H9 (cell line): ENCODE measurements at regions not wholly inside any gene's neighbourhood (a gene's known extent, or its start where the extent isn't known, plus 50 kb on each side); places are given as distances from the start of the nearest gene placed in this dataset.

Experiments used
- DNase-seq: peaks from one replicate; pipeline ENCODE4 v3.0.0-alpha.2; 2017
- H2AFZ ChIP-seq: one replicate; pipeline ENCODE4 v1.6.1; 2013; ENCODE audit warnings: mild to moderate bottlenecking, low read length, control low read depth, moderate library complexity
- H2AK5ac ChIP-seq: 2 replicates; pipeline ENCODE4 v1.6.1; 2013; ENCODE audit warnings: low read length, control low read depth, mixed read lengths; ENCODE audit not compliant: insufficient read length
- H2BK120ac ChIP-seq: one replicate; pipeline ENCODE4 v1.6.1; 2013; ENCODE audit warnings: low read depth, mild to moderate bottlenecking, low read length, control low read depth, inconsistent platforms; ENCODE audit not compliant: poor library complexity, severe bottlenecking
- H2BK12ac ChIP-seq: 2 replicates; pipeline ENCODE4 v1.6.1; 2013; ENCODE audit warnings: low read length, control low read depth, mixed read lengths, low read depth; ENCODE audit not compliant: insufficient read length
- H2BK15ac ChIP-seq: 2 replicates; pipeline ENCODE4 v1.6.1; 2013; ENCODE audit warnings: low read depth, low read length, control low read depth
- H2BK20ac ChIP-seq: one replicate; pipeline ENCODE4 v1.6.1; 2013; ENCODE audit warnings: low read depth, mild to moderate bottlenecking, low read length, control low read depth, inconsistent platforms; ENCODE audit not compliant: poor library complexity, severe bottlenecking
- H2BK5ac ChIP-seq: 2 replicates; pipeline ENCODE4 v1.6.1; 2013; ENCODE audit warnings: low read length, control low read depth, mixed read lengths; ENCODE audit not compliant: insufficient read length
- H3K14ac ChIP-seq: 2 replicates; pipeline ENCODE4 v1.6.1; 2013; ENCODE audit warnings: low read length, control low read depth; ENCODE audit not compliant: insufficient read depth
- H3K18ac ChIP-seq: 2 replicates; pipeline ENCODE4 v1.6.1; 2013; ENCODE audit warnings: low read depth, mild to moderate bottlenecking, mixed read lengths, low read length, control low read depth; ENCODE audit not compliant: insufficient read length
- H3K23ac ChIP-seq: 2 replicates; pipeline ENCODE4 v1.6.1; 2013; ENCODE audit warnings: low read length, control low read depth, mixed read lengths, low read depth; ENCODE audit not compliant: insufficient read length
- H3K23me2 ChIP-seq: 2 replicates; pipeline ENCODE4 v1.6.1; 2013; ENCODE audit warnings: low read depth, mild to moderate bottlenecking, mixed read lengths, low read length, control low read depth; ENCODE audit not compliant: insufficient read length, poor library complexity, severe bottlenecking
- H3K27ac ChIP-seq: 2 replicates; pipeline ENCODE4 v1.5.1; 2013; ENCODE audit warnings: low read length, control low read depth, mixed read lengths, low read depth; ENCODE audit not compliant: insufficient read length
- H3K27me3 ChIP-seq: 2 replicates; pipeline ENCODE4 v1.6.1; 2013; ENCODE audit warnings: low read length, control low read depth, inconsistent platforms; ENCODE audit not compliant: insufficient read depth
- H3K4ac ChIP-seq: 2 replicates; pipeline ENCODE4 v1.6.1; 2013; ENCODE audit warnings: low read depth, mild to moderate bottlenecking, control low read depth, inconsistent platforms, low read length, moderate library complexity
- H3K4me1 ChIP-seq: 2 replicates; pipeline ENCODE4 v1.6.1; 2013; ENCODE audit warnings: low read length, control low read depth, inconsistent platforms; ENCODE audit not compliant: insufficient read depth
- H3K4me2 ChIP-seq: 2 replicates; pipeline ENCODE4 v1.6.1; 2013; ENCODE audit warnings: low read length, control low read depth, mixed read lengths; ENCODE audit not compliant: insufficient read length, insufficient read depth
- H3K56ac ChIP-seq: 2 replicates; pipeline ENCODE4 v1.6.1; 2013; ENCODE audit warnings: low read depth, mild to moderate bottlenecking, mixed read lengths, low read length, control low read depth; ENCODE audit not compliant: insufficient read length
- H3K79me1 ChIP-seq: 2 replicates; pipeline ENCODE4 v1.6.1; 2013; ENCODE audit warnings: low read depth, mild to moderate bottlenecking, moderate library complexity, low read length, control low read depth, inconsistent platforms; ENCODE audit not compliant: insufficient read depth, poor library complexity, severe bottlenecking
- H3K79me2 ChIP-seq: 2 replicates; pipeline ENCODE4 v1.6.1; 2013; ENCODE audit warnings: low read length, control low read depth, inconsistent platforms; ENCODE audit not compliant: insufficient read depth
- H3K9ac ChIP-seq: 2 replicates; pipeline ENCODE4 v1.6.1; 2013; ENCODE audit warnings: low read length, control low read depth, mixed read lengths; ENCODE audit not compliant: insufficient read length; ENCODE audit errors: extremely low read depth
- H3K9me3 ChIP-seq: one replicate; pipeline ENCODE4 v1.6.1; 2013; ENCODE audit warnings: low read depth, low read length, inconsistent platforms; ENCODE audit not compliant: control insufficient read depth
- H3T11ph ChIP-seq: one replicate; pipeline ENCODE4 v1.6.1; 2013; ENCODE audit warnings: mild to moderate bottlenecking, low read length, control low read depth, inconsistent platforms
- H4K20me1 ChIP-seq: one replicate; pipeline ENCODE4 v1.6.1; 2013; ENCODE audit not compliant: control insufficient read depth, insufficient read length, insufficient read depth
- H4K5ac ChIP-seq: 2 replicates; pipeline ENCODE4 v1.6.1; 2013; ENCODE audit warnings: low read depth, mild to moderate bottlenecking, mixed read lengths, low read length, control low read depth; ENCODE audit not compliant: insufficient read length
- H4K8ac ChIP-seq: replicated peaks from 2 replicates; pipeline ENCODE4 v1.6.1; 2013; ENCODE audit warnings: low read length, control low read depth, mixed read lengths, low read depth; ENCODE audit not compliant: insufficient read length
- H4K91ac ChIP-seq: 2 replicates; pipeline ENCODE4 v1.6.1; 2013; ENCODE audit warnings: low read depth, mild to moderate bottlenecking, moderate library complexity, mixed read lengths, low read length, control low read depth; ENCODE audit not compliant: insufficient read length
- H3K27ac Mint-ChIP-seq, 3 experiments: 2 replicates in 2 of 3; 3 replicates in 1 of 3; pipeline ENCODE4 v1.8.0; 2020 to 2021; ENCODE audit warnings: mixed read lengths in 3 of 3, mild to moderate bottlenecking in 1 of 3, moderate library complexity in 1 of 3
- H3K27me3 Mint-ChIP-seq: 2 replicates; pipeline ENCODE4 v1.8.0; 2021; ENCODE audit warnings: low read depth, mild to moderate bottlenecking, moderate library complexity, mixed read lengths
- H3K36me3 Mint-ChIP-seq, 3 experiments: 2 replicates in 2 of 3; 3 replicates in 1 of 3; pipeline ENCODE4 v1.8.0; 2020 to 2021; ENCODE audit warnings: low read depth in 3 of 3, mixed read lengths in 3 of 3; ENCODE audit not compliant: insufficient read depth in 1 of 3
- H3K4me1 Mint-ChIP-seq, 2 experiments: 2 replicates each; pipeline ENCODE4 v1.8.0; 2020; ENCODE audit warnings: mixed read lengths in 2 of 2
- H3K4me3 Mint-ChIP-seq, 2 experiments: 2 replicates in 1 of 2; 3 replicates in 1 of 2; pipeline ENCODE4 v1.8.0; 2020 to 2021; ENCODE audit warnings: mild to moderate bottlenecking in 2 of 2, mixed read lengths in 2 of 2, moderate library complexity in 1 of 2
- H3K9me3 Mint-ChIP-seq, 2 experiments: 2 replicates in 1 of 2; 3 replicates in 1 of 2; pipeline ENCODE4 v1.8.0; 2020; ENCODE audit warnings: mild to moderate bottlenecking in 2 of 2, mixed read lengths in 2 of 2, moderate library complexity in 1 of 2
- WGBS: extraction: QIAGEN DNeasy Blood & Tissue Kit; methylation state at CpG from one replicate; pipeline ENCODE4 v1.1.7; 2013; ENCODE audit warnings: missing lambda C conversion rate, low lambda C conversion rate, mixed read lengths; ENCODE audit not compliant: insufficient read length; ENCODE audit errors: extremely low coverage; 5-methylcytosine and 5-hydroxymethylcytosine counted together
- TF ChIP-seq, protein P1 (sequence below): fragments of 200-600 bp; sonication (generic); conservative IDR thresholded peaks from 3 replicates; pipeline ENCODE4 v1.8.0; 2021; ENCODE audit warnings: antibody characterized with exemption, mild to moderate bottlenecking

DNA sequence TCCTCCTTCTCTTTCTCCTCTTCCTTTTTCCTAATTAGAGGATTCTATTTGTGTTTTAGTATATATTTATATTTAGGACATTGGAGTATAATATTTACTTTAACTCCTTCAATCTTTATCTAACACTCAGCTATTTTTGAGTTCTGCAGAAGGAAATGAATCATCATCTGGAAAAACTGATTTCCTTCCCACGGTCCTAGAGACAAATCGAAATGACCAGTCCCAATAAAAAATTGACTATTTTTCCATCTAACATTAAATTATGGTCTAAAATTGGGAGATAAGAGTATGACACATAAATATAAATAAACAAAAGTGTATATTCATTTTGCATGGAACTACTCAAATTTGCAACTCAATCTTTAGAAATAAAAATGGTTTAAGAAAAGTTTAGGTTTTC is 167.4 kb downstream of the TMTC3 start:
- H3K4me1 ChIP-seq = no peaks in the 10 kb centered on the region
- no peak for DNase-seq
- no peak overlapping the region for H3K14ac ChIP-seq
- no peaks in the 10 kb centered on the region for H3K79me1 ChIP-seq
- no peaks in the 10 kb centered on the region for H3K27me3 Mint-ChIP-seq
- WGBS = no CpG with 5 or more reads among the region's 2 CpGs
- H2BK15ac ChIP-seq = no peak overlapping the region
- no peak overlapping the region for H3K27ac ChIP-seq
- no peak overlapping the region for H3K4me2 ChIP-seq
- no peaks in the 10 kb centered on the region for H3K27me3 ChIP-seq
- no peak overlapping the region for H2AK5ac ChIP-seq
- no peak overlapping the region for H3K18ac ChIP-seq
- no peak overlapping the region for H2BK12ac ChIP-seq
- H3K9me3 ChIP-seq = no peaks in the 10 kb centered on the region
- no peaks in the 10 kb centered on the region for H3K36me3 Mint-ChIP-seq
- no peaks in the 10 kb centered on the region for H3K23me2 ChIP-seq
- no peak overlapping the region for H2BK120ac ChIP-seq
- H4K20me1 ChIP-seq = no peaks in the 10 kb centered on the region
- H3K79me2 ChIP-seq = no peaks in the 10 kb centered on the region
- no peak overlapping the region for H3K4me3 Mint-ChIP-seq
- no peak overlapping the region for H2AFZ ChIP-seq
- H4K5ac ChIP-seq = no peak overlapping the region
- H2BK20ac ChIP-seq = no peak overlapping the region
- H3K27ac Mint-ChIP-seq = no peak overlapping the region
- no peak overlapping the region for H2BK5ac ChIP-seq
- H4K8ac ChIP-seq = no peak overlapping the region
- no peak overlapping the region for H3T11ph ChIP-seq
- H3K23ac ChIP-seq = no peak overlapping the region
- no peak overlapping the region for H3K4ac ChIP-seq
- H3K4me1 Mint-ChIP-seq = no peaks in the 10 kb centered on the region
- H3K9me3 Mint-ChIP-seq = no peaks in the 10 kb centered on the region
- TF ChIP-seq, protein P1, sequence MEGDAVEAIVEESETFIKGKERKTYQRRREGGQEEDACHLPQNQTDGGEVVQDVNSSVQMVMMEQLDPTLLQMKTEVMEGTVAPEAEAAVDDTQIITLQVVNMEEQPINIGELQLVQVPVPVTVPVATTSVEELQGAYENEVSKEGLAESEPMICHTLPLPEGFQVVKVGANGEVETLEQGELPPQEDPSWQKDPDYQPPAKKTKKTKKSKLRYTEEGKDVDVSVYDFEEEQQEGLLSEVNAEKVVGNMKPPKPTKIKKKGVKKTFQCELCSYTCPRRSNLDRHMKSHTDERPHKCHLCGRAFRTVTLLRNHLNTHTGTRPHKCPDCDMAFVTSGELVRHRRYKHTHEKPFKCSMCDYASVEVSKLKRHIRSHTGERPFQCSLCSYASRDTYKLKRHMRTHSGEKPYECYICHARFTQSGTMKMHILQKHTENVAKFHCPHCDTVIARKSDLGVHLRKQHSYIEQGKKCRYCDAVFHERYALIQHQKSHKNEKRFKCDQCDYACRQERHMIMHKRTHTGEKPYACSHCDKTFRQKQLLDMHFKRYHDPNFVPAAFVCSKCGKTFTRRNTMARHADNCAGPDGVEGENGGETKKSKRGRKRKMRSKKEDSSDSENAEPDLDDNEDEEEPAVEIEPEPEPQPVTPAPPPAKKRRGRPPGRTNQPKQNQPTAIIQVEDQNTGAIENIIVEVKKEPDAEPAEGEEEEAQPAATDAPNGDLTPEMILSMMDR = no peak
- H3K9ac ChIP-seq = no peak overlapping the region
- H3K56ac ChIP-seq = no peak overlapping the region
- H4K91ac ChIP-seq = no peak overlapping the region
